OCI-M1 (cell line): ENCODE measurements at regions not wholly inside any gene's neighbourhood (a gene's known extent, or its start where the extent isn't known, plus 50 kb on each side); places are given as distances from the start of the nearest gene placed in this dataset.

Source experiments
- DNase-seq: peaks from one replicate; lab custom pipeline; 2025; lab: John Stamatoyannopoulos, UW

- DNase-seq, result no peak
Measured at GRCh38 chr5:88967633-88968585, 84.9 kb upstream of the MEF2C start.

- DNase-seq, result no peak
Measured at GRCh38 chr5:88964831-88965230, 81.8 kb upstream of the MEF2C start.

- DNase-seq, result no peak
Measured at GRCh38 chr5:88957013-88957412, 74.0 kb upstream of the MEF2C start.

- DNase-seq, result no peak
Measured at GRCh38 chr5:88956416-88956815, 73.4 kb upstream of the MEF2C start.

- no peak for DNase-seq
Measured at GRCh38 chr5:88955403-88955802, 72.4 kb upstream of the MEF2C start.

- DNase-seq, result no peak
Measured at GRCh38 chr5:88954511-88954910, 71.5 kb upstream of the MEF2C start.

- no peak for DNase-seq
Measured at GRCh38 chr5:88952996-88953643, 70.1 kb upstream of the MEF2C start.

- DNase-seq, result no peak
Measured at GRCh38 chr5:88952344-88952743, 69.4 kb upstream of the MEF2C start.

GRCh38 chr5:88951457-88951856 lies 68.5 kb upstream of the MEF2C start:
- no peak for DNase-seq

GRCh38 chr5:88948746-88949600 lies 66.0 kb upstream of the MEF2C start:
- no peak for DNase-seq

GRCh38 chr5:88944751-88945531 lies 62.0 kb upstream of the MEF2C start:
- no peak for DNase-seq

GRCh38 chr5:88941581-88941980 lies 58.6 kb upstream of the MEF2C start:
- no peak for DNase-seq

- DNase-seq, result peak; percentile 41
Measured at GRCh38 chr5:88940713-88941112, 57.7 kb upstream of the MEF2C start.

- no peak for DNase-seq
Measured at GRCh38 chr5:88939300-88939699, 56.3 kb upstream of the MEF2C start.

- no peak for DNase-seq
Measured at GRCh38 chr5:88938488-88938887, 55.5 kb upstream of the MEF2C start.

- no peak for DNase-seq
Measured at GRCh38 chr5:88937406-88937805, 54.4 kb upstream of the MEF2C start.

GRCh38 chr5:88934439-88934838 lies 51.5 kb upstream of the MEF2C start:
- DNase-seq, result peak; percentile 58
